HG03135 (cell line): ENCODE measurements at regions not wholly inside any gene's neighbourhood (a gene's known extent, or its start where the extent isn't known, plus 50 kb on each side); places are given as distances from the start of the nearest gene placed in this dataset.
"Not testable (repeated sequence)": the region's sequence is repeated elsewhere in the genome, so short reads cannot be mapped to it uniquely, and the experiment has no call there.

ENCODE experiments used
- ATAC-seq: cut with Tn5 transposase; IDR thresholded peaks from one replicate; pipeline ENCODE4 v1.9.1; 2021; ENCODE audit warnings: mild to moderate bottlenecking, moderate library complexity; ENCODE audit not compliant: unreplicated experiment

DNA sequence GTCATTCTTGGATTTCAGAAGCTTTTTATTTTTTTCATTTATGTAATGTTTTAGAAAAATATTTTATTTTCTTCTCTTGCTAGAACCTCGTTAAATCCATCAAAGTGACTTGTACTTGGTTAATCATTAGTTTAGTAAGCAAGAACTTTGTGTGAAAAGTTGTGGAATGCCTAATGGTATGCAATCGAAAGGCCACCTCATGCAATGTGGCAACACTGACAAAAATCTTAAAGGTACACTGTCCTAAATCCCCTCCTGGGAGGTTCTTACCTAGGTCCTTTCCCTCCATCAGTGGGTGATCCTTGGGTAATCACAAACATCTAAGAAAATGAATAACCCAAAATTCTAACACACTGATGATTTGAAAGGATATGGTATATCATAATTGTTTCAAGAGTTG, 304.2 kb downstream of the DNAH5 start:
- no peak for ATAC-seq

DNA sequence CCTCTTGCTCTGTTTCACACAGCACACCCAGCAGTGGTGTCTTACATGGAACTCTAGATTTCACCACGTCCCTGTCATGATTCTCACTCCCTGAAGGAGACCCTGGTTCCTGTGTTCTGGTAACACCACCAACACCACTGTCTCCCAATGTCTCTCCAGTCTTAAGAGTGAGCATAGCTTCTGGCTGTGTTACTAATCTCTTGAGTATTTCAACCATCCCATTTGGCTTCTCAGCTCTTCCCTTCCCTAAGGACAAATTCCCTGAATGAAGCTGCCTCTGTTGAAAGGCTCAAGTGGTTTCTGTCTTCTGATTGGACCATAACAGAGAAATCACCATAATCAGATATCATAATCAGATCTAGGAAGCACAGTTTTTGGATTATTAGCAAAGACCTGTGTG, 311.8 kb downstream of the DNAH5 start:
- ATAC-seq: no peak

DNA sequence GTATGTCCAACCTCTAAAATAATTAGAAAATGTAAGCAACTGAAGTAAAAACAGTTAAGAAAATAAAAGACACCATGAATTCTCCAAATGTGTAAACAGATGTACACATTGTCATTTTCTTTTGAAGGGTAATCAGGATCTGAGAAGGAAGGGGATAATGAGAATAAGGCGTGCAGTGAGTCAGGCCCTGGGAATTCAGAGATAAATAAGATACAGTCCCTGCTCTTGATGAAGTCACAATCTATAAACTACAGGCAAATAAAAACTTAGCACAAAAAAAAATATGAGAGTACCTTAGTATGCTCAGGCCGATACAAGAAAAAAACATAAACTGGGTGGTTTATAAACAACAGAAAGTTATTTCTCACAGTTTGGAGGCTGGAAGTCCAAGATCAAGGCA, 315.3 kb downstream of the DNAH5 start:
- ATAC-seq: no peak

DNA sequence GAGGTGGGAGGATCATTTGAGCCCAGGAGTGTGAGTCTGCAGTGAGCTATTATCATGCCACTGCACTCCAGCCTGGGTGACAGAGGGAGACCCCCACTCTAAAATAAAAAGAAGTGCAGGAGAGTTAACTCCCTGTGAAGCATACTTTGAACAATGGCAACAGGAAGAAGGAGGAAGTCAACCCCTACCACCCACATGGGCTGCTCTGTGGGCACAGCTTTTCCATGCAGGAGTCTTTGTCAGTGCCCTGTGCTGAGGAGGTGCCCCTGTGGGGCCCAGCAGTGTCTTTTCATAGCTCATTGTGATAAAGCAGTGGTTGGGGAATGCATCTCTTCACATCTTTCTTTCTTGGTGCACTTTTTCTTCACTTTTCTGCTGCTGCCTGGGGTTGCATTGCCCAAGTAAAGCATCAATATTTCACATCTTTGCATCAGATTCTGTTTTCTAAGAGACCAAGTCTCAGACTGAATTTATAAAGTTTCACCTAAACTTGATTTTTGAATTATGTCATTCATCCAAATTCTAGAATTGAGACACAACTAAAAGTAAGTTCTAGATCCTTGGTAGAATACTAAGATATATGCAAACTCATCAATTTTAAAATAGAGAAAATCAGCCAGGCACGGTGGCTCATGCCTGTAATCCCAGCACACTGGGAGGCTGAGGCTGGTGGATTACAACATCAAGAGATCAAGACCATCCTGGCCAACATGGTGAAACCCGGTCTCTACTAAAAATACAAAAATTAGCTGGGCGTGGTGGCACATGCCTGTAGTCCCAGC, 316.6 kb downstream of the DNAH5 start:
- ATAC-seq: no peak

DNA sequence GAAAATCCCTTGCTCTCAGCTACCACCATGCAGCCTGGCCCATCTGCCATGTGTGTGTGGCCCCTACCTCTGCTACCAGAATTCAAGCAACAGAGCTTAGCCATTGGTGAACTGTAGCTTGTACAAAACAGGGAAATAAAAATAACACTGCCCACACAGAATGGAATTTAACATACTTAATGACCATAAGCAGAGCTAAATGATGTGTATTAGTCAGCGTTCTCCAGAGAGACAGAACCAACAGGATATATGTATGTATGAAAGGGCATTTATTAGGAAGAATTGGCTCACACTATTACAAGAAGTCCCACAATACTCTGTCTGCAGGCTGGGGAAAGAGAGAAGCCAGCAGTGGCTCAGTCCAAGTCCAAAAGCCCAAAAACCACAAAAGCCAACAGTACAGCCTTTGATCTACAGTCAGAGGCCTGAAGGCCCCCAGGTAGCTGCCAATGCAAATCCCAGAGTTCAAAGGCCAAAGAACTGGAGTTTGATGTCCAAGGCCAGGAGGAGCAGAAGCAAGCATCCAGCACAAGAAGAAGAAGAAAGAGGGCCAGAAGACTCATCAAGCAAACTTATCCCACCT, 318.8 kb downstream of the DNAH5 start:
- no peak for ATAC-seq

GRCh38 chr5:13624283-13625074, 320.0 kb downstream of the DNAH5 start:
- no peak for ATAC-seq

- no peak for ATAC-seq
Measured at GRCh38 chr5:13613621-13614020, 330.9 kb downstream of the DNAH5 start.

DNA sequence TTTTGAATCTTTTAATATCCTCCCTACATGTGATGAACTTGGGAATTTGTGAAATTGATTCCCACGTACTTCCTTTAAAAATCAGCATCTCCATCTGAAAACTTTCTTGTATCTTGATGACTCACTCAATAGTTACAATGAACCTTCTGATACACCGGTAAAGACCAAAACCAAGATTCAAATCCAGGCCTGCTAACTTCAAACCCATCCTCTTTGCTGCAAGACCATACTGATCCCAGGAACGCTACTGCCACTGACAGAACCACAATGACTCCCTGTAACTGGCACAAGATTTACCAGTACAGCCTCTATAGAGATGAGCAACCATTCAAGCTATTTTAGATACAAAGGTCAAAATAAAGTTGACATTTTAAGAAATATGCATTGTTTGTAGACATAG, 332.9 kb downstream of the DNAH5 start:
- no peak for ATAC-seq

DNA sequence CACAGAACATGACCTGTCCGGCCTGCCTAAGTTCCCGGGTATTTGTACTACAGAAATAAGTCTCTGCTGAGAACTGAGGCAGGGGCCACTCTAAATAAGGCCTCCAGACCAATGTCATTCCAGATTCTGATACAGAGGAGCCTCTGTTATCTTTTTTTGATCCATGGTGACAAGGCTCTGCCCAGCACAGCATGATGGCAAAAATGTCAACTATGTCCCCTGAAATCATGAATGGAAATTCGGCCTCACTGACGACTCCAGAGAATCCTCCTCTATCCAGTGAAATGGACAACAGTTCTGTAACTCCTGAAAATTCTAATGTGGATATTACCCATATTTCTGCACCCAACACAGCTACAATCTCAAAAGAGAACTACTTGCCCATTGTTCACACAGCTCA, 335.0 kb downstream of the DNAH5 start:
- ATAC-seq: no peak

DNA sequence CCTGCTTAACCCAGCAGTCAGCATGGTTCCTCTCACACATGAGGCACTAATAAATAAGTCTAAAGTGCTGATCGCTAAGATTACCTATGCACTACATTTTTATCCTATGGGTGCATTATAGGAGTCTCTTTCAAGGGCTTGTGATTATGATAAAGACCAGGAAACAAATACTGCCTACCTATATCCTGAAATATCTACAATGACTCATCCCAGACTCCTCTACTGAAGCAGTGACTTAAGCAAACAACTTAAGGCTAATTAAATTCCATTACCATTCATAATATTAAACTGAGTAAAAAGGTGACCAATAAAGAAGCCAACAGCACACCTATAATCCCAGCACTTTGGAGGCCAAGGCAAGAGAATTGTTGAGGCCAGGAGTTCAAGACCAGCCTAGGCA, 338.4 kb downstream of the DNAH5 start:
- no peak for ATAC-seq

DNA sequence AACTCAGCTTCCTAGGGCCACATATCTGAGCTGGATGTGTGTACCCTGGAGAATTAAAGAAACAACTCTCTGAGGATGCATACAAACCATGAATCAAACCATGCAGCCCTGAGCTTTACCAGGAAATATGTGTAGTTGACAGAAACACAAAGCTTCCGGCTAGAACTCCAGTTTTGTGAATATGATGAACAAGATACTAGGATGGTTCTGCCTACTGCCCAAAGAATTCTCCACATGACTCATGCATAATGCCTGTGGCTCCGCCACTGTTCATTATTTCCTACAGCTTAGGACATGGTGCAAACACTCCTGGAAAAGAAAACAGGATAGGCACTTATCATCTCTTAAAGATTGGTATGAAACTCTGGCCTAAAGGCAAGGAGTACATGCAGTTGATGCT, 343.4 kb downstream of the DNAH5 start:
- no peak for ATAC-seq

- ATAC-seq: no peak
Measured at GRCh38 chr5:13595978-13596377, 348.5 kb downstream of the DNAH5 start.

GRCh38 chr5:13591621-13592020, 352.9 kb downstream of the DNAH5 start:
- no peak for ATAC-seq

- ATAC-seq: no peak
Measured at GRCh38 chr5:13585324-13585723, 359.2 kb downstream of the DNAH5 start.

- ATAC-seq: no peak
Measured at GRCh38 chr5:13581914-13582313, 362.6 kb downstream of the DNAH5 start.

GRCh38 chr5:13581132-13581531, 363.4 kb downstream of the DNAH5 start:
- ATAC-seq: no peak

- no peak for ATAC-seq
Measured at GRCh38 chr5:13580058-13580457, 364.4 kb downstream of the DNAH5 start.

DNA sequence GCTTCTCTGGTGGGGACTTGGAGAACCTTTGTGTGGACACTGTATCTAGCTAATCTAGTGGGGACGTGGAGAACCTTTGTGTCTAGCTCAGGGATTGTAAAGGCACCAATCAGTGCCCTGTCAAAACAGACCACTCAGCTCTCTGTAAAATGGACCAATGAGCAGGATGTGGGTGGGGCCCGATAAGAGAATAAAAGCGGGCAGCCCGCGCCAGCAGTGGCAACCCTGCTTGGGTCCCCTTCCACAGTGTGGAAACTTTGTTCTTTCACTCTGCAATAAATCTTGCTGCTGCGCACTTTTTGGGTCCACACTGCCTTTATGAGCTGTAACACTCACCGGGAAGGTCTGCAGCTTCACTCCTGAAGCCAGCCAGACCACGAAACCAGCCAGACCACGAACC, 365.4 kb downstream of the DNAH5 start:
- not testable (repeated sequence) for ATAC-seq

DNA sequence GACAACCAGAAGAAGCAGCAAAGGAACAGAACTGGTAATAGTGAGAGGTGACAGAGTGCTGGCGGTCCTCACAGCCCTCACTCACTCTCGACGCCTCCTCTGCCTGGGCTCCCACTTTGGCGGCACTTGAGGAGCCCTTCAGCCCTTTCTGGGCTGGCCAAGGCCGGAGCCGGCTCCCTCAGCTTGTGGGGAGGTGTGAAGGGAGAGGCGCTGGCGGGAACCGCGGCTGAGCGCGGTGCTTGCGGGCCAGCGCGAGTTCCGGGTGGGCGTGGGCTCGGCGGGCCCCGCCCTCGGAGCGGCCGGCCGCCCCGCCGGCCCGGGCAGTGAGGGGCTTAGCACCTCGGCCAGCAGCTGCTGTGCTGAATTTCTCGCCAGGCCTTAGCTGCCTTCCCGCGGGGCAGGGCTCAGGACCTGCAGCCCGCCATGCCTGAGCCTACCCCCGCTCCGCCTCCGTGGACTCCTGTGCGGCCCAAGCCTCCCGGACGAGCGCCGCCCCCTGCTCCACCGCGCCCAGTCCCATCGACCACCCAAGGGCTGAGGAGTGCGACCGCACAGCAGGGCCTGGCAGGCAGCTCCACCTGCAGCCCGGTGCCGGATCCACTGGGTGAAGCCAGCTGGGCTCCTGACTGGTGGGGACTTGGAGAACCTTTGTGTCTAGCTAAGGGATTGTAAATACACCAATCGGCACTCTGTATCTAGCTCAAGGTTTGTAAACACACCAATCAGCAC, 366.0 kb downstream of the DNAH5 start:
- not testable (repeated sequence) for ATAC-seq

DNA sequence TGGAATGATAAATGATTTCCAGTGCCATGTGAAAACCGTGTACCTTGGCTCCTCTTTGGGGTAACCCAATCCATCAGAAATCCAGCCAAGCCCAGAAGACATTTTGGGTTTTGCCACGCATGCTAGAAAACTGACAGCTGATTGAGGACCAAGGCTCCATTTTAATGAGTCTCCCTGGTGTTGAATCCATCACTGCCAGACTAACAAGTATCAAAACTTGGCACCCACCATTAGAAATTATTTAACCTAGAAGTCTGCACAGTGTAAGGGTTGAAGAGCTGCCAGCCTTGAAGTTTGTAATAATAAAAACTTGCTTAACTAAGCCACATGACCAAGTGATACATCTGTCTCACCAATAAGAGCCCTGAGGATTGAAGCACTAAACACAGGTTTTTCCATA, 369.9 kb downstream of the DNAH5 start:
- ATAC-seq: no peak

- no peak for ATAC-seq
Measured at GRCh38 chr5:13572163-13572562, 372.3 kb downstream of the DNAH5 start.
